GM12873 (cell line): ENCODE measurements at regions not wholly inside any gene's neighbourhood (a gene's known extent, or its start where the extent isn't known, plus 50 kb on each side); places are given as distances from the start of the nearest gene placed in this dataset.

Experiments
- TF ChIP-seq, protein P1 (sequence below): IDR thresholded peaks from 2 replicates; pipeline ENCODE4 v1.5.1; 2012; ENCODE audit warnings: low read depth, mild to moderate bottlenecking, moderate library complexity, low read length, control low read depth; ENCODE audit not compliant: insufficient read depth; ENCODE audit errors: missing control alignments

DNA sequence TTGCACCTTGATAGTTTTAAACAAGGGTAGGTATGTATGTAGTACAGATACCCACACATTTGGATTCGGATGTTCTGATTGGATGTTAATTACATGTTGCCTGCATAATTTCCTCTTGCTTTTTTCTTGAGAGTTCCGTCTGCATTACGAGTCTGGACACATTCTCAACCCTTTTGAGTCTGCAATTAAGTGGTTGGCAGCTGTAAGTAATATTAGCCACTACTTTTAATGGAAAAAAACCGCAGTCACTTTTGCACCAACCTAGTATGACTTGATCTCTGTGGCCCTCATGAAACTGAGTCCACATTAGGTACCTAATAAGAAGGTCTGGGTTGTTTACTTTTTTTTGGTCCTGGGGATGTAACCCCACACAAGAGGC is 217.3 kb downstream of the VAPA start:
- TF ChIP-seq, protein P1, sequence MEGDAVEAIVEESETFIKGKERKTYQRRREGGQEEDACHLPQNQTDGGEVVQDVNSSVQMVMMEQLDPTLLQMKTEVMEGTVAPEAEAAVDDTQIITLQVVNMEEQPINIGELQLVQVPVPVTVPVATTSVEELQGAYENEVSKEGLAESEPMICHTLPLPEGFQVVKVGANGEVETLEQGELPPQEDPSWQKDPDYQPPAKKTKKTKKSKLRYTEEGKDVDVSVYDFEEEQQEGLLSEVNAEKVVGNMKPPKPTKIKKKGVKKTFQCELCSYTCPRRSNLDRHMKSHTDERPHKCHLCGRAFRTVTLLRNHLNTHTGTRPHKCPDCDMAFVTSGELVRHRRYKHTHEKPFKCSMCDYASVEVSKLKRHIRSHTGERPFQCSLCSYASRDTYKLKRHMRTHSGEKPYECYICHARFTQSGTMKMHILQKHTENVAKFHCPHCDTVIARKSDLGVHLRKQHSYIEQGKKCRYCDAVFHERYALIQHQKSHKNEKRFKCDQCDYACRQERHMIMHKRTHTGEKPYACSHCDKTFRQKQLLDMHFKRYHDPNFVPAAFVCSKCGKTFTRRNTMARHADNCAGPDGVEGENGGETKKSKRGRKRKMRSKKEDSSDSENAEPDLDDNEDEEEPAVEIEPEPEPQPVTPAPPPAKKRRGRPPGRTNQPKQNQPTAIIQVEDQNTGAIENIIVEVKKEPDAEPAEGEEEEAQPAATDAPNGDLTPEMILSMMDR: no peak

DNA sequence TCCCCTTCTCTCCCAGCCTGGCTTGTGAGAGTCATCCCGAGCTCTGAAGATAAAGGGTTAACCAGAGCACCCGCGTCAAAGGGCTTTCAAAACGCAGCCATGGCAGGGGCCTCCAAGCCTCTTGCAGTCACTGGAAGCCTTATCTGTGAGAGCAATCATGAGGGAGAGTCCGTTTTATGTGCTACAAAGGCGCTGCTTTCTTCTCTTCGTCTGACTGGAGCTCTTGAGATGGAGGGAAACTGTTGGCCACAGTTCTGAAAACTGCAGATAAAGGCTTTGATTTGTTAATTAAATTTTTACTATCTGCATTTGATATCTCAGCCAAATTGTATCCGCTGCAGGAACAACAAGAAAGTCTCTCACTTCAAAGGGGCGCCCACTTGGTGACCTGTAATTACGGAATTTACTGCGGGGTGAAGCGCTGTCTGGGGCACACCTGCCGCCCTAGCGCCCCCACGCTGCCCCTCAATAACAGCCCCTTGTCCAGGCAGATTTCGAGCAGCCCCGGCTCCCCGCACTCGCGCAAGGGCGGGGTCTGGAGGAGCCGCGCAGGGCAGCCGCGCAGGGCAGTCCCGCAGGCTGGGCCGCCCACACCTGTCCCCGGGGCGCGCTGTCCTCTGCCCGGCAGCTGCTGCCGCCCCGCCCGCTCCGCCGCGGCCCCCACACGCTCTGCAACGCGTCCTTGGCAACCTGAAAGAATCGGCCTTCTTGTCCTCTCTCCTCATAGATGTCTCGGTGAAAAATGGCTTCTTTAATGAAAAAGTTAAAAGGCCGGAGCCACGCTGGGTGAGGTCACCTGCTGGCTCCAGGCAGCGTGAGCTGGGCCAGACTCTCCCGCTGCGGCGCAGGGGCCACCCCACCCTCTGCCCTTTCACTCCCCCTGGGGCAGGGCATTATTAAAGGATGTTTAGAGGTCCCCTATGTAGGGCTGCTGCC is 217.9 kb downstream of the VAPA start:
- TF ChIP-seq, protein P1: no peak

DNA sequence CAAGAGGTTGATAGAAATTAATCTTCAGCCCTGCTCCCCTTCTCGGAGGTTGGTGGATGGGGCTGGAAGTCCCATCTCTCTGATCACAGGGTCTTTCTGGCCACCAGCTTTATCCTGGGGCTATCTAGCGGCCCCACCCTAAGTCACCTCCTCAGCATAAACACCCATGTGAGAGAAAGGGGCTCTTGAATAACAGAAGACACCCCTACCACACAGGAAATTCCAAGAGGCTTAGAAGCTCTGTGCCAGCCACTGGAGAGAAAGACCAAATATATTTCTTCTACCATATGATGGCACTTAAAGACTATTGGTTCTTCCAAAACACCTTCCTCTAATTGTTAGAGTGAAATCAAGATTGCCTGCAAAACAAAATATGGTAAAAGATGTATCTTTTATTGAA is 219.7 kb downstream of the VAPA start:
- TF ChIP-seq, protein P1: no peak

DNA sequence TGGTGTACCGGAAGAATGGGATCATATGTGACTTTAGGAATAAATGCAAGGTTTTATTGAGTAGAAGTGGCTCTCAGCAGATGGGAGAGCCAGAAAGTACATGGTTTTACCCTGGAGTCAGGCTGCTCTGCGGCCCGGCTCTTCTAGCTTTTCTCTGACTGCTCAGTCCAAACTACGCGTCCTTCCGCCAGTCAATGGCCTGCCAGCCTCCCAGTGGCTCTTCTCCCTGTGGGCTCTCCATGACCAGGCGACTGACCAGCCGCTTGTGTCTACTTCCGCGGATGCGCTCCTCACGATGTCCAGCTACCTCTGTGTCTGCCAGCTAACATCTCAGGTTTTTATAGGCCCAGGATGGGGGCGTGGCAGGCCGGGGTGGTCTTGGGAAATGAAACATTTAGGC is 220.4 kb downstream of the VAPA start:
- TF ChIP-seq, protein P1: no peak

DNA sequence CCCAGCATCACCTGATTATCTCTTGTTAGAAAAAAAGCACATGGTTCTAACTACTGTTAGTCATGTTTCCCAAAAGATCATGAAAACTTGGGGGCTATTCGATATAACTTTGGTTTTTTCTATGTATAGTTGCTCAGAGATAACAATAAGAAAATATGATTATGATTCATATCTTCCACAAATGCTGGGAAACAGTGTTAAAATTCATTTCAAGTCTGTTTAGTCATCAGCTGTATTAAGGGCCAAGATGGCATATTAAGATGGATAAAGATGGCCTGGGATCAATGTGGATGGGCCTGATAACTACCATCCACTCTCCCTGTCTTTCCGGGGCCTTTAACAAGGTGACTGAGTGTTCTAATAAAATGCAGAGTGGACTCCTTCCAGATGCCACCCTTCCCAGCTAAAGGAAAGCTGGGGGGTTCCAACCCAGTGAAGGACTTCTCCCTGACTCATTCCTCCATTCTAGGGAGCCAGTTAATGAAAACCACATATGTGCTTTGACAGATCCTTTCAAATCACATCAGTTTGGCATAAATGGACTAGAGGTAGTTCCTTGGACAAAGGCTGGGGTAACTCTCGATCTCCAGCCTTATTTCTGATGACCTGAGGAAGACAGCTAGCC is 221.6 kb downstream of the VAPA start:
- TF ChIP-seq, protein P1: no peak

DNA sequence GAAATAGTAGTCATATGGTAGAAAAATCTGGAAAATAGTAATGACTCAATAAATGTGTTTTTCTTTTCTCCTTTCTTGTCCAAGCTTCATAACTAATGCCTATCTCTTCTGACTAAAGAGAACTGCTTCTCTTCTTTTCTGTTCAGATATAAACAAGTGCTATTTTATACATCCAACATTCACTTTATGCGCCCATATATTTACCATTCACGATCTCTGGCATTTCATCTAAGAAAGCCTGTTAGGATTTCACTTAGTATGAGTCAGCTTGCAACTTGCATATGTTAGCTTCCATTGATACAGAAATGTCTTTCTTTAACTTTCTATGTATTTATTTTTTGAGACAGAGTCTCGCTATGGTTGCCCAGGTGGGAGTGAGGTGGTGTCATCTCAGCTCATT is 224.9 kb downstream of the VAPA start:
- TF ChIP-seq, protein P1: no peak

DNA sequence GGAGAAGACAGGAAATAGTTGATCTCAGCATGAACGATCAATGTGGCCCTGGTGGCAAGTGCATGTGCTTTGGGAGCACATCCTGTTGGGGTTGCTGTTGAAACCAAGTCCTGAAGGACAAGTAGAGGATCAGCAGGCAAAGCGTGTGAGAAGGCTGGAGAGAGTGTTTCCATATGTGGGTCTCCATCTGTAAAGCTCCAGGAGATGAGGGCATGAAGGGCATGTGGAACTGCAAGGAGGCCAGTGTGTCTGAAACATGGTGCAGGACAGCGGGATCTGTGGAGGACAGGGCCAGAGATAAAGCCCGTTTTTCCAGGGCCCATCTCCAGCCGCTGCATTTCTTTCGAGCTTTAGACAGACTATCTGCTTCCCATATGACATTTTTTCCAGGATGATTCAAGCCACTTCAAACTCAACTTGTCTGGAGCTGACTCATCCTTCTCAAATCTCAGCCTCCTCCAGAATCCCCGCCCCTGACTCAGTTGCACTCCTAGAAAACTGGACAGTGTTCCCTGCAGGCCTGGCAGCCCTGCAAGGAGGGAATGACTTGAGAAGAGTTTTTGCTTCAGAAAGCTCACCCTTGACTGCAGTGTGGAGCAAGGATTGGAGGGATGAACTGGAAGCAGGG is 226.1 kb downstream of the VAPA start:
- TF ChIP-seq, protein P1: no peak
